IMR-90 (cell line): ENCODE measurements at regions not wholly inside any gene's neighbourhood (a gene's known extent, or its start where the extent isn't known, plus 50 kb on each side); places are given as distances from the start of the nearest gene placed in this dataset.

Source experiments
- ATAC-seq: fragments of 200-7000 bp; cut with Tn5 transposase; 2 replicates; pipeline ENCODE4 v1.9.1; 2020; ENCODE audit warnings: low read depth, mild to moderate bottlenecking, moderate library complexity
- BruUV-seq: library from RNA; stranded (reverse); fragments of 400-500 nt; replicated peaks from 2 replicates; lab custom pipeline; 2021; lab: Mats Ljungman, UMichigan
- CTCF ChIA-PET: fragments of 300-600 bp; formaldehyde crosslinking; extraction: SDS; loops from one replicate; lab custom pipeline; 2021; ENCODE audit warnings: antibody characterized with exemption; lab: Yijun Ruan, JAX
- POLR2A ChIA-PET: fragments of 300-600 bp; sonication (Branson Sonifier 250); formaldehyde crosslinking; loops from one replicate; lab custom pipeline; 2022; ENCODE audit warnings: antibody characterized with exemption; ENCODE audit not compliant: unreplicated experiment; lab: Charles Lee
- DNase-seq: peaks from one replicate; pipeline ENCODE4 v3.0.0; 2013
- H2AFZ ChIP-seq: replicated peaks from 2 replicates; pipeline ENCODE3; 2013; ENCODE audit warnings: low read length, mild to moderate bottlenecking; ENCODE audit not compliant: poor library complexity
- H2AK5ac ChIP-seq: 2 replicates; pipeline ENCODE4 v1.6.1; 2013; ENCODE audit warnings: low read depth, low read length, inconsistent platforms
- H2AK9ac ChIP-seq: replicated peaks from 2 replicates; pipeline ENCODE3; 2013; ENCODE audit warnings: mild to moderate bottlenecking, low read depth, low read length, moderate library complexity; ENCODE audit not compliant: poor library complexity
- H2BK120ac ChIP-seq: 2 replicates; pipeline ENCODE4 v1.6.1; 2013; ENCODE audit warnings: low read depth, low read length, inconsistent platforms
- H2BK15ac ChIP-seq: 3 replicates; pipeline ENCODE4 v1.6.1; 2013; ENCODE audit warnings: low read depth, low read length, inconsistent platforms
- H2BK20ac ChIP-seq: 2 replicates; pipeline ENCODE4 v1.6.1; 2013; ENCODE audit warnings: low read depth, mild to moderate bottlenecking, inconsistent platforms, low read length, moderate library complexity
- H2BK5ac ChIP-seq: 2 replicates; pipeline ENCODE4 v1.6.1; 2013; ENCODE audit warnings: mild to moderate bottlenecking, low read depth, low read length, inconsistent platforms; ENCODE audit not compliant: poor library complexity, severe bottlenecking
- H3K14ac ChIP-seq: replicated peaks from 2 replicates; pipeline ENCODE4 v1.6.1; 2013; ENCODE audit warnings: low read depth, low read length, inconsistent platforms
- H3K18ac ChIP-seq: 2 replicates; pipeline ENCODE4 v1.6.1; 2013; ENCODE audit warnings: low read depth, low read length, control low read depth
- H3K23ac ChIP-seq: 2 replicates; pipeline ENCODE4 v1.6.1; 2013; ENCODE audit warnings: low read depth, low read length, inconsistent platforms
- H3K27ac ChIP-seq: 2 replicates; pipeline ENCODE4 v1.5.1; 2013; ENCODE audit warnings: mild to moderate bottlenecking, control low read depth, low read length; ENCODE audit not compliant: insufficient read depth
- H3K27me3 ChIP-seq: 2 replicates; pipeline ENCODE4 v1.6.1; 2013; ENCODE audit warnings: low read length; ENCODE audit not compliant: control insufficient read depth, insufficient read depth
- H3K36me3 ChIP-seq: 2 replicates; pipeline ENCODE4 v1.6.1; 2013; ENCODE audit warnings: low read length, mixed read lengths; ENCODE audit not compliant: control insufficient read depth, insufficient read depth
- H3K4ac ChIP-seq: 2 replicates; pipeline ENCODE4 v1.6.1; 2013; ENCODE audit warnings: low read depth, low read length, inconsistent platforms
- H3K4me1 ChIP-seq: 2 replicates; pipeline ENCODE4 v1.6.1; 2013; ENCODE audit warnings: low read length, mixed read lengths; ENCODE audit not compliant: control insufficient read depth, insufficient read depth
- H3K4me2 ChIP-seq: 2 replicates; pipeline ENCODE4 v1.6.1; 2013; ENCODE audit warnings: low read depth, mild to moderate bottlenecking, control low read depth, low read length, moderate library complexity
- H3K4me3 ChIP-seq: 2 replicates; pipeline ENCODE4 v1.5.1; 2013; ENCODE audit warnings: low read depth, mild to moderate bottlenecking, control low read depth, low read length, moderate library complexity; ENCODE audit not compliant: insufficient read depth
- H3K56ac ChIP-seq: 2 replicates; pipeline ENCODE4 v1.6.1; 2013; ENCODE audit warnings: low read length, inconsistent platforms; ENCODE audit not compliant: insufficient read depth; ENCODE audit errors: extremely low read depth
- H3K79me1 ChIP-seq, 2 experiments: 2 replicates each; pipeline ENCODE4 v1.6.1; 2013; ENCODE audit warnings: low read length in 2 of 2, inconsistent platforms in 1 of 2, low read depth in 1 of 2
- H3K9ac ChIP-seq: 2 replicates; pipeline ENCODE4 v1.6.1; 2013; ENCODE audit warnings: low read depth, low read length, control low read depth
- H3K9me1 ChIP-seq: 2 replicates; pipeline ENCODE4 v1.6.1; 2013; ENCODE audit warnings: low read length, inconsistent platforms; ENCODE audit not compliant: insufficient read depth
- H3K9me3 ChIP-seq: 2 replicates; pipeline ENCODE4 v1.6.1; 2013; ENCODE audit warnings: low read length; ENCODE audit not compliant: control insufficient read depth, insufficient read depth
- H4K20me1 ChIP-seq: 2 replicates; pipeline ENCODE4 v1.6.1; 2013; ENCODE audit warnings: low read length, inconsistent platforms; ENCODE audit not compliant: insufficient read depth
- H4K5ac ChIP-seq: 2 replicates; pipeline ENCODE4 v1.6.1; 2013; ENCODE audit warnings: mild to moderate bottlenecking, low read depth, low read length, control low read depth
- H4K8ac ChIP-seq, 2 experiments: 2 replicates each; pipeline ENCODE4 v1.6.1; 2013; ENCODE audit warnings: low read depth in 2 of 2, low read length in 2 of 2, control low read depth in 1 of 2, inconsistent platforms in 1 of 2
- H4K91ac ChIP-seq: 2 replicates; pipeline ENCODE4 v1.6.1; 2013; ENCODE audit warnings: low read depth, low read length, inconsistent platforms; ENCODE audit not compliant: insufficient read depth
- BHLHE40 ChIP-seq: fragments of 150-350 bp; IDR thresholded peaks from 2 replicates; pipeline ENCODE4 v1.6.1; 2016; ENCODE audit warnings: mild to moderate bottlenecking, low read depth, low read length
- CEBPB ChIP-seq: IDR thresholded peaks from 2 replicates; pipeline ENCODE4 v1.6.1; 2012; ENCODE audit warnings: low read depth, low read length, improper control_type of control experiment
- CHD1 ChIP-seq: IDR thresholded peaks from 2 replicates; pipeline ENCODE4 v1.6.1; 2012; ENCODE audit warnings: low read depth, low read length, improper control_type of control experiment
- FOS ChIP-seq: fragments of 150-350 bp; IDR thresholded peaks from 2 replicates; pipeline ENCODE4 v1.6.1; 2016; ENCODE audit warnings: low read depth, low read length
- MAFK ChIP-seq: IDR thresholded peaks from 2 replicates; pipeline ENCODE4 v1.6.1; 2012; ENCODE audit warnings: low read depth, low read length, improper control_type of control experiment
- MAZ ChIP-seq: IDR thresholded peaks from 2 replicates; pipeline ENCODE4 v1.6.1; 2012; ENCODE audit warnings: low read depth, mild to moderate bottlenecking, low read length, improper control_type of control experiment, moderate library complexity, borderline replicate concordance
- MXI1 ChIP-seq: IDR thresholded peaks from 2 replicates; pipeline ENCODE4 v1.6.1; 2012; ENCODE audit warnings: low read depth, mild to moderate bottlenecking, low read length, moderate library complexity, borderline replicate concordance
- NFE2L2 ChIP-seq: fragments of 150-350 bp; IDR thresholded peaks from 2 replicates; pipeline ENCODE4 v1.6.1; 2016; ENCODE audit warnings: low read depth, mild to moderate bottlenecking, low read length
- POLR2A ChIP-seq: IDR thresholded peaks from 2 replicates; pipeline ENCODE4 v1.6.1; 2012; ENCODE audit warnings: mild to moderate bottlenecking, low read depth, low read length
- RAD21 ChIP-seq: IDR thresholded peaks from 2 replicates; pipeline ENCODE4 v1.6.1; 2012; ENCODE audit warnings: low read length, improper control_type of control experiment
- RCOR1 ChIP-seq: IDR thresholded peaks from 2 replicates; pipeline ENCODE4 v1.6.1; 2012; ENCODE audit warnings: mild to moderate bottlenecking, low read length, improper control_type of control experiment; ENCODE audit not compliant: insufficient replicate concordance
- RFX5 ChIP-seq: IDR thresholded peaks from 2 replicates; pipeline ENCODE4 v1.8.0; 2012; ENCODE audit warnings: low read depth, mild to moderate bottlenecking, low read length, moderate library complexity
- SMC3 ChIP-seq: fragments of 150-350 bp; IDR thresholded peaks from 2 replicates; pipeline ENCODE4 v1.6.1; 2016; ENCODE audit warnings: low read depth, mild to moderate bottlenecking, antibody characterized with exemption, low read length, moderate library complexity
- USF2 ChIP-seq: fragments of 150-350 bp; IDR thresholded peaks from 2 replicates; pipeline ENCODE4 v1.6.1; 2017; ENCODE audit warnings: mild to moderate bottlenecking, antibody characterized with exemption, low read length, low read depth
- dilution Hi-C: fragments of 300-500 bp; cut with HindIII; formaldehyde crosslinking; loops from one replicate; pipeline ENCODE4 v1.14.3; 2018; ENCODE audit warnings: low sequenced_read_pairs; ENCODE audit not compliant: unreplicated experiment
- in situ Hi-C: fragments of 300-500 bp; cut with MboI; formaldehyde crosslinking; loops from 3 replicates; pipeline ENCODE4 v1.14.3; 2019; ENCODE audit warnings: low sequenced_read_pairs, inconsistent platforms, mixed read lengths
- intact Hi-C: fragments of 100-400 bp; cut with micrococcal nuclease; formaldehyde crosslinking; loops from 2 replicates; pipeline ENCODE4 v1.10.0; 2022
- TF ChIP-seq, protein P1 (sequence below): fragments of 150-350 bp; IDR thresholded peaks from 2 replicates; pipeline ENCODE4 v1.6.1; 2016; ENCODE audit warnings: low read depth, mild to moderate bottlenecking, low read length, moderate library complexity, borderline replicate concordance
- TF ChIP-seq, protein P2 (sequence below): conservative IDR thresholded peaks from 2 replicates; pipeline ENCODE4 v1.5.1; 2012; ENCODE audit warnings: mild to moderate bottlenecking, low read depth, low read length, improper control_type of control experiment

DNA sequence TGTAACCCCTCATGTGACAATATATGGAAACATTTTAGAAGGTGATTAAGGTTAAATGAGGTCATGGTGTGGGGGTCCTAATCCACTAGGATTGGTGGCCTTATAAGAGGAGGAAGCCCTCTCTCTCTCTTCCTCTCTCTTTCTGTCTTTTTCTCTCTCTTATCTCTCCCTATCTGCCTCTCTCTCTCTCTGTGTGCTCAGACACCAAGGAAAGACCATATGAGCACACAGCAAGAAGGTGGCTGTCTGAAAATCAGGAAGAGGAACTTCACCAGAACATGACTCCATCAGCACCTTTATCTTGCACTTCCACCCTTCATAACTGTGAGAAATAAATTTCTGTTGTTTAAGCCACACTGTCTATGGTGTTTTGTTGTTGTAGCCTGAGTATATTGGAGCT, 1472.2 kb downstream of the PCDH7 start:
- intact Hi-C loops, result no loop called here
- H4K5ac ChIP-seq, result no peak overlapping the region
- BruUV-seq, result no TSS peak
- no peak for TF ChIP-seq BHLHE40
- TF ChIP-seq, protein P1, sequence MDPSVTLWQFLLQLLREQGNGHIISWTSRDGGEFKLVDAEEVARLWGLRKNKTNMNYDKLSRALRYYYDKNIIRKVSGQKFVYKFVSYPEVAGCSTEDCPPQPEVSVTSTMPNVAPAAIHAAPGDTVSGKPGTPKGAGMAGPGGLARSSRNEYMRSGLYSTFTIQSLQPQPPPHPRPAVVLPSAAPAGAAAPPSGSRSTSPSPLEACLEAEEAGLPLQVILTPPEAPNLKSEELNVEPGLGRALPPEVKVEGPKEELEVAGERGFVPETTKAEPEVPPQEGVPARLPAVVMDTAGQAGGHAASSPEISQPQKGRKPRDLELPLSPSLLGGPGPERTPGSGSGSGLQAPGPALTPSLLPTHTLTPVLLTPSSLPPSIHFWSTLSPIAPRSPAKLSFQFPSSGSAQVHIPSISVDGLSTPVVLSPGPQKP, result no peak
- TF ChIP-seq RCOR1, result no peak
- no peak for TF ChIP-seq RFX5
- TF ChIP-seq CEBPB, result no peak
- no peak for TF ChIP-seq CHD1
- no peak for TF ChIP-seq MXI1
- no peak for TF ChIP-seq RAD21
- no peak for TF ChIP-seq MAFK
- no peak for TF ChIP-seq USF2
- no peak for TF ChIP-seq POLR2A
- TF ChIP-seq SMC3, result no peak
- no peak for TF ChIP-seq NFE2L2
- TF ChIP-seq MAZ, result no peak
- TF ChIP-seq, protein P2, sequence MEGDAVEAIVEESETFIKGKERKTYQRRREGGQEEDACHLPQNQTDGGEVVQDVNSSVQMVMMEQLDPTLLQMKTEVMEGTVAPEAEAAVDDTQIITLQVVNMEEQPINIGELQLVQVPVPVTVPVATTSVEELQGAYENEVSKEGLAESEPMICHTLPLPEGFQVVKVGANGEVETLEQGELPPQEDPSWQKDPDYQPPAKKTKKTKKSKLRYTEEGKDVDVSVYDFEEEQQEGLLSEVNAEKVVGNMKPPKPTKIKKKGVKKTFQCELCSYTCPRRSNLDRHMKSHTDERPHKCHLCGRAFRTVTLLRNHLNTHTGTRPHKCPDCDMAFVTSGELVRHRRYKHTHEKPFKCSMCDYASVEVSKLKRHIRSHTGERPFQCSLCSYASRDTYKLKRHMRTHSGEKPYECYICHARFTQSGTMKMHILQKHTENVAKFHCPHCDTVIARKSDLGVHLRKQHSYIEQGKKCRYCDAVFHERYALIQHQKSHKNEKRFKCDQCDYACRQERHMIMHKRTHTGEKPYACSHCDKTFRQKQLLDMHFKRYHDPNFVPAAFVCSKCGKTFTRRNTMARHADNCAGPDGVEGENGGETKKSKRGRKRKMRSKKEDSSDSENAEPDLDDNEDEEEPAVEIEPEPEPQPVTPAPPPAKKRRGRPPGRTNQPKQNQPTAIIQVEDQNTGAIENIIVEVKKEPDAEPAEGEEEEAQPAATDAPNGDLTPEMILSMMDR, result no peak
- TF ChIP-seq FOS, result no peak
- H3K56ac ChIP-seq, result no peak overlapping the region
- no peak overlapping the region for H2BK20ac ChIP-seq
- in situ Hi-C loops, result no loop called here
- H3K9ac ChIP-seq, result no peak overlapping the region
- no peaks in the 10 kb centered on the region for H4K20me1 ChIP-seq
- dilution Hi-C loops, result no loop called here
- H2BK120ac ChIP-seq, result no peak overlapping the region
- no peak overlapping the region for H2AFZ ChIP-seq
- H3K9me3 ChIP-seq, result no peaks in the 10 kb centered on the region; the same call in 1 of the 2 replicates
- H2AK9ac ChIP-seq, result no peak overlapping the region
- no peak overlapping the region for H3K4me2 ChIP-seq
- no peak overlapping the region for H2AK5ac ChIP-seq
- H2BK5ac ChIP-seq, result no peak overlapping the region
- no peak overlapping the region for H3K23ac ChIP-seq
- no peaks in the 10 kb centered on the region for H3K79me1 ChIP-seq
- ChIA-PET POLR2A (no interaction called here), CTCF (no interaction called here)
- no peaks in the 10 kb centered on the region for H3K27me3 ChIP-seq
- H3K18ac ChIP-seq, result no peak overlapping the region
- H4K8ac ChIP-seq, result no peak overlapping the region
- no peak overlapping the region for H2BK15ac ChIP-seq
- H3K36me3 ChIP-seq, result no peaks in the 10 kb centered on the region
- no peak for ATAC-seq
- no peak overlapping the region for H3K4ac ChIP-seq
- no peak overlapping the region for H3K14ac ChIP-seq
- no peak overlapping the region for H4K91ac ChIP-seq
- H3K27ac ChIP-seq, result no peak overlapping the region
- no peaks in the 10 kb centered on the region for H3K4me1 ChIP-seq
- DNase-seq, result no peak
- H3K4me3 ChIP-seq, result no peak overlapping the region
- no peaks in the 10 kb centered on the region for H3K9me1 ChIP-seq
